Esophagus muscularis mucosa (tissue), 2 donors: ENCODE measurements at regions not wholly inside any gene's neighbourhood (a gene's known extent, or its start where the extent isn't known, plus 50 kb on each side); places are given as distances from the start of the nearest gene placed in this dataset.

ENCODE experiments used
- EP300 ChIP-seq: sonication (generic); formaldehyde crosslinking; IDR thresholded peaks from one replicate; pipeline ENCODE4 v1.6.1; 2017; ENCODE audit warnings: antibody characterized with exemption
- POLR2A ChIP-seq: fragments of 450-650 bp; IDR thresholded peaks from one replicate; pipeline ENCODE4 v1.6.1; 2017; ENCODE audit warnings: antibody characterized with exemption, moderate library complexity, mild to moderate bottlenecking, low read depth

- TF ChIP-seq EP300 (no peak), POLR2A (no peak)
Observed at GRCh38 chr14:100669011-100669412, 57.7 kb upstream of the DLK1 start.
